ENCODE measurements at regions not wholly inside any gene's neighbourhood (a gene's known extent, or its start where the extent isn't known, plus 50 kb on each side); places are given as distances from the start of the nearest gene placed in this dataset.

GRCh38 chr18:29883114-29883513, 1159.4 kb downstream of the DSC3 start:
- no peak for TF ChIP-seq POLR2A (IDR thresholded peaks at IDR 0.05; ENCODE audit: control extremely low read depth in 1 of 2, low read depth in 2 of 2, low read length in 2 of 2)
- no peak for TF ChIP-seq CREB1 (IDR thresholded peaks at IDR 0.05)
- TF ChIP-seq GABPA (IDR thresholded peaks at IDR 0.05; ENCODE audit: borderline replicate concordance, insufficient read depth, low read length): no peak
- no peak for TF ChIP-seq RBBP5 (IDR thresholded peaks at IDR 0.05; ENCODE audit: borderline replicate concordance, low read depth, low read length)
- no peak for TF ChIP-seq ATF3 (IDR thresholded peaks at IDR 0.05; ENCODE audit: insufficient read depth, low read depth, low read length)
- no peak for TF ChIP-seq SP1 (IDR thresholded peaks at IDR 0.05; ENCODE audit: low read depth, low read length)
- TF ChIP-seq ATF2 (IDR thresholded peaks at IDR 0.05; ENCODE audit: low read length): no peak
- TF ChIP-seq GTF2F1 (IDR thresholded peaks at IDR 0.05; ENCODE audit: borderline replicate concordance, low read depth, low read length): no peak
